Inflammatory macrophage treated with lipopolysaccharide for 1 hour (primary cell): ENCODE measurements at regions not wholly inside any gene's neighbourhood (a gene's known extent, or its start where the extent isn't known, plus 50 kb on each side); places are given as distances from the start of the nearest gene placed in this dataset.
"Not testable (repeated sequence)": the region's sequence is repeated elsewhere in the genome, so short reads cannot be mapped to it uniquely, and the experiment has no call there.

Experiments used
- DNase-seq, 2 donors: peaks; one replicate each; pipeline ENCODE4 v3.0.0-alpha.2; 2020 to 2022

GRCh38 chr6:121695329-121695728, 259.9 kb downstream of the GJA1 start:
- no peak for DNase-seq

GRCh38 chr6:121697921-121698320, 262.5 kb downstream of the GJA1 start:
- no peak for DNase-seq

GRCh38 chr6:121698617-121699016, 263.2 kb downstream of the GJA1 start:
- no peak for DNase-seq

- DNase-seq, result not testable (repeated sequence)
Observed at GRCh38 chr6:121703129-121703528, 267.7 kb downstream of the GJA1 start.

GRCh38 chr6:121711472-121711871, 276.0 kb downstream of the GJA1 start:
- no peak for DNase-seq

- no peak for DNase-seq
Observed at GRCh38 chr6:121717686-121718085, 282.2 kb downstream of the GJA1 start.

GRCh38 chr6:121720867-121721266, 285.4 kb downstream of the GJA1 start:
- not testable (repeated sequence) for DNase-seq

- DNase-seq, result no peak
Observed at GRCh38 chr6:121723623-121724022, 288.2 kb downstream of the GJA1 start.

- no peak for DNase-seq
Observed at GRCh38 chr6:121724576-121724975, 289.1 kb downstream of the GJA1 start.

GRCh38 chr6:121726596-121726995, 291.1 kb downstream of the GJA1 start:
- DNase-seq, result peak; percentile 3 to 12

GRCh38 chr6:121730616-121731015, 295.2 kb downstream of the GJA1 start:
- no peak for DNase-seq

- no peak for DNase-seq
Observed at GRCh38 chr6:121731381-121731780, 295.9 kb downstream of the GJA1 start.

GRCh38 chr6:121732641-121733040, 297.2 kb downstream of the GJA1 start:
- DNase-seq, result no peak

- DNase-seq, result no peak
Observed at GRCh38 chr6:121733234-121733633, 297.8 kb downstream of the GJA1 start.

GRCh38 chr6:121740188-121740587, 304.7 kb downstream of the GJA1 start:
- not testable (repeated sequence) for DNase-seq

- DNase-seq, result no peak
Observed at GRCh38 chr6:121743691-121744090, 308.2 kb downstream of the GJA1 start.

- peak in 1 of 2 donors; percentile 1 for DNase-seq
Observed at GRCh38 chr6:121748376-121748775, 312.9 kb downstream of the GJA1 start.

GRCh38 chr6:121748850-121749249, 313.4 kb downstream of the GJA1 start:
- DNase-seq, result no peak

GRCh38 chr6:121755485-121755884, 320.0 kb downstream of the GJA1 start:
- peak; percentile 18 to 23 for DNase-seq

GRCh38 chr6:121756666-121757065, 321.2 kb downstream of the GJA1 start:
- no peak for DNase-seq

GRCh38 chr6:121759370-121759769, 323.9 kb downstream of the GJA1 start:
- DNase-seq, result peak in 1 of 2 donors; percentile 4

GRCh38 chr6:121760191-121760590, 324.7 kb downstream of the GJA1 start:
- no peak for DNase-seq

GRCh38 chr6:121760745-121761144, 325.3 kb downstream of the GJA1 start:
- DNase-seq, result no peak

GRCh38 chr6:121764493-121764892, 329.0 kb downstream of the GJA1 start:
- no peak for DNase-seq

- DNase-seq, result no peak
Observed at GRCh38 chr6:121765060-121765459, 329.6 kb downstream of the GJA1 start.

GRCh38 chr6:121767211-121767610, 331.8 kb downstream of the GJA1 start:
- no peak for DNase-seq
